ENCODE measurements at regions not wholly inside any gene's neighbourhood (a gene's known extent, or its start where the extent isn't known, plus 50 kb on each side); places are given as distances from the start of the nearest gene placed in this dataset.
"Not testable (repeated sequence)": the region's sequence is repeated elsewhere in the genome, so short reads cannot be mapped to it uniquely, and the experiment has no call there.

GRCh38 chr5:154620411-154620810 lies 134.8 kb upstream of the LARP1 start:
- DNase-seq (ENCODE audit: low spot score) = no peak

- DNase-seq (ENCODE audit: low spot score) = no peak
These were observed 136.5 kb upstream of the LARP1 start for GRCh38 chr5:154618696-154619095.

GRCh38 chr5:154614595-154614994 lies 136.6 kb upstream of the HAND1 start:
- no peak for DNase-seq (ENCODE audit: low spot score)

- no peak for DNase-seq (ENCODE audit: low spot score)
These were observed 136.1 kb upstream of the HAND1 start for GRCh38 chr5:154614125-154614524.

- no peak for DNase-seq (ENCODE audit: low spot score)
These were observed 134.6 kb upstream of the HAND1 start for GRCh38 chr5:154612666-154613065.

GRCh38 chr5:154611341-154611767 lies 133.3 kb upstream of the HAND1 start:
- no peak for DNase-seq (ENCODE audit: low spot score)

- peak; percentile 80 for DNase-seq (ENCODE audit: low spot score)
These were observed 132.5 kb upstream of the HAND1 start for GRCh38 chr5:154610321-154611154.

- no peak for DNase-seq (ENCODE audit: low spot score)
These were observed 131.2 kb upstream of the HAND1 start for GRCh38 chr5:154609251-154609650.

GRCh38 chr5:154608531-154609011 lies 130.5 kb upstream of the HAND1 start:
- no peak for DNase-seq (ENCODE audit: low spot score)

- no peak for DNase-seq (ENCODE audit: low spot score)
These were observed 129.7 kb upstream of the HAND1 start for GRCh38 chr5:154607746-154608145.

GRCh38 chr5:154606246-154606645 lies 128.2 kb upstream of the HAND1 start:
- no peak for DNase-seq (ENCODE audit: low spot score)

- no peak for DNase-seq (ENCODE audit: low spot score)
These were observed 126.1 kb upstream of the HAND1 start for GRCh38 chr5:154603953-154604679.

- no peak for DNase-seq (ENCODE audit: low spot score)
These were observed 125.5 kb upstream of the HAND1 start for GRCh38 chr5:154603485-154603884.

GRCh38 chr5:154603011-154603410 lies 125.0 kb upstream of the HAND1 start:
- DNase-seq (ENCODE audit: low spot score) = no peak

GRCh38 chr5:154601014-154601413 lies 123.0 kb upstream of the HAND1 start:
- DNase-seq (ENCODE audit: low spot score) = no peak

GRCh38 chr5:154598021-154598420 lies 120.0 kb upstream of the HAND1 start:
- DNase-seq (ENCODE audit: low spot score) = no peak

- DNase-seq (ENCODE audit: low spot score) = not testable (repeated sequence)
These were observed 118.8 kb upstream of the HAND1 start for GRCh38 chr5:154596844-154597243.

- no peak for DNase-seq (ENCODE audit: low spot score)
These were observed 117.6 kb upstream of the HAND1 start for GRCh38 chr5:154595662-154596061.

GRCh38 chr5:154593796-154594195 lies 115.8 kb upstream of the HAND1 start:
- DNase-seq (ENCODE audit: low spot score) = no peak

GRCh38 chr5:154593071-154593470 lies 115.0 kb upstream of the HAND1 start:
- no peak for DNase-seq (ENCODE audit: low spot score)

GRCh38 chr5:154590093-154590724 lies 112.2 kb upstream of the HAND1 start:
- no peak for DNase-seq (ENCODE audit: low spot score)

- no peak for DNase-seq (ENCODE audit: low spot score)
These were observed 111.5 kb upstream of the HAND1 start for GRCh38 chr5:154589511-154589910.

Data from left forelimb (tissue), 1 donor.